H1 (cell line): ENCODE measurements at regions not wholly inside any gene's neighbourhood (a gene's known extent, or its start where the extent isn't known, plus 50 kb on each side); places are given as distances from the start of the nearest gene placed in this dataset.

Source experiments
- BRCA1 ChIP-seq: IDR thresholded peaks from 2 replicates; pipeline ENCODE4 v1.6.1; 2012; ENCODE audit warnings: low read depth, low read length, improper control_type of control experiment
- CHD2 ChIP-seq: IDR thresholded peaks from 2 replicates; pipeline ENCODE4 v1.6.1; 2012; ENCODE audit warnings: low read length, improper control_type of control experiment
- JUN ChIP-seq: IDR thresholded peaks from 2 replicates; pipeline ENCODE4 v1.6.1; 2011; ENCODE audit warnings: low read depth, mild to moderate bottlenecking, improper control_type of control experiment, low read length
- MAX ChIP-seq: IDR thresholded peaks from 2 replicates; pipeline ENCODE4 v1.6.1; 2012; ENCODE audit warnings: inconsistent platforms
- POU5F1 ChIP-seq: IDR thresholded peaks from 2 replicates; pipeline ENCODE4 v1.6.1; 2011; ENCODE audit warnings: low read depth, mild to moderate bottlenecking, low read length, moderate library complexity
- RAD21 ChIP-seq, 2 experiments: IDR thresholded peaks in 1 of 2; conservative IDR thresholded peaks in 1 of 2; 2 replicates each; pipeline ENCODE4 v1.6.1; 2011; ENCODE audit warnings: low read depth in 2 of 2, low read length in 2 of 2, improper control_type of control experiment in 1 of 2, inconsistent platforms in 1 of 2, mild to moderate bottlenecking in 1 of 2, moderate library complexity in 1 of 2
- RNF2 ChIP-seq: fragments of 200-900, 300-1000 bp; sonication (generic); IDR thresholded peaks from 2 replicates; pipeline ENCODE4 v1.7.1; 2016; ENCODE audit warnings: borderline replicate concordance, low read depth, mild to moderate bottlenecking, antibody characterized with exemption, low read length; ENCODE audit not compliant: poor library complexity, severe bottlenecking; ENCODE audit errors: missing control alignments
- SIN3A ChIP-seq, 2 experiments: IDR thresholded peaks in 1 of 2; conservative IDR thresholded peaks in 1 of 2; 2 replicates each; pipeline ENCODE4 v1.6.1; 2011 to 2012; ENCODE audit warnings: low read length in 2 of 2, improper control_type of control experiment in 1 of 2, low read depth in 1 of 2, mild to moderate bottlenecking in 1 of 2

- TF ChIP-seq SIN3A (conservative IDR thresholded peaks at IDR 0.05 in 1 of 2, IDR thresholded peaks at IDR 0.05 in 1 of 2; ENCODE audit: low read depth in 1 of 2, low read length in 2 of 2) (no peak), JUN (no peak), MAX (no peak), CHD2 (no peak), POU5F1 (no peak), RAD21 (IDR thresholded peaks at IDR 0.05 in 1 of 2, conservative IDR thresholded peaks at IDR 0.05 in 1 of 2; ENCODE audit: low read depth in 2 of 2, low read length in 2 of 2) (no peak), RNF2 (no peak), BRCA1 (no peak)
Measured at GRCh38 chr4:124415146-124415545, 297.4 kb downstream of the ANKRD50 start (continued).
